SK-N-SH (cell line): ENCODE measurements at regions not wholly inside any gene's neighbourhood (a gene's known extent, or its start where the extent isn't known, plus 50 kb on each side); places are given as distances from the start of the nearest gene placed in this dataset.

Source experiments
- CTCF ChIA-PET: fragments of 300-600, 350-600 bp; formaldehyde crosslinking; extraction: SDS; loops from one replicate; lab custom pipeline; 2021; lab: Yijun Ruan, JAX
- POLR2A ChIA-PET: fragments of 350-600 bp; sonication (Branson Sonifier 250); formaldehyde crosslinking; extraction: SDS; loops from one replicate; lab custom pipeline; 2020; ENCODE audit warnings: antibody characterized with exemption, inconsistent platforms; lab: Yijun Ruan, JAX
- DNase-seq: peaks from one replicate; pipeline ENCODE4 v3.0.0; 2012
- H2AFZ ChIP-seq: fragments of 200-600 bp; sonication (generic); 2 replicates; pipeline ENCODE4 v1.8.1; 2016; ENCODE audit warnings: antibody characterized with exemption, mild to moderate bottlenecking, low read depth
- H3F3A ChIP-seq: fragments of 200-600 bp; sonication (generic); replicated peaks from 2 replicates; pipeline ENCODE3; 2016; ENCODE audit warnings: antibody characterized with exemption, mild to moderate bottlenecking; ENCODE audit not compliant: insufficient read depth
- H3K27ac ChIP-seq, 2 experiments: fragments of 200-500 bp in 1 of 2; fragments of 200-600 bp in 1 of 2; sonication (Bioruptor generic) in 1 of 2; sonication (generic), shearing (Covaris generic) in 1 of 2; 2 replicates each; pipeline versions ENCODE4 v1.5.1 to v1.6.1; 2014 to 2016; ENCODE audit warnings: low read depth in 2 of 2, inconsistent platforms in 1 of 2, low read length in 1 of 2, mild to moderate bottlenecking in 1 of 2, mixed read lengths in 1 of 2
- H3K27me3 ChIP-seq: fragments of 200-600 bp; sonication (generic), shearing (Covaris generic); 2 replicates; pipeline ENCODE4 v1.6.1; 2016; ENCODE audit warnings: mixed run types; ENCODE audit not compliant: insufficient read depth
- H3K36me3 ChIP-seq, 2 experiments: fragments of 200-500 bp in 1 of 2; fragments of 200-600 bp in 1 of 2; sonication (Bioruptor generic) in 1 of 2; sonication (generic) in 1 of 2; replicated peaks in 1 of 2; 2 replicates each; pipeline versions ENCODE3 to v1.5.1; 2014 to 2016; ENCODE audit warnings: low read length in 1 of 2, mild to moderate bottlenecking in 1 of 2; ENCODE audit not compliant: insufficient read depth in 2 of 2, control insufficient read depth in 1 of 2
- H3K4me1 ChIP-seq, 2 experiments: fragments of 200-500 bp in 1 of 2; fragments of 200-600 bp in 1 of 2; sonication (Bioruptor generic) in 1 of 2; sonication (generic), shearing (Covaris generic) in 1 of 2; 2 replicates each; pipeline versions ENCODE4 v1.5.1 to v1.6.1; 2014 to 2016; ENCODE audit warnings: low read depth in 1 of 2, low read length in 1 of 2, mixed run types in 1 of 2; ENCODE audit not compliant: insufficient read depth in 2 of 2, control insufficient read depth in 1 of 2
- H3K4me2 ChIP-seq: fragments of 200-600 bp; sonication (generic), shearing (Covaris generic); 2 replicates; pipeline ENCODE4 v1.6.1; 2017; ENCODE audit warnings: mixed run types
- H3K4me3 ChIP-seq, 2 experiments: fragments of 200-500 bp in 1 of 2; fragments of 200-600 bp in 1 of 2; sonication (Bioruptor generic) in 1 of 2; sonication (generic), shearing (Covaris generic) in 1 of 2; 2 replicates each; pipeline versions ENCODE4 v1.5.1 to v1.8.1; 2014 to 2016; ENCODE audit warnings: low read depth in 2 of 2, inconsistent platforms in 1 of 2, low read length in 1 of 2, mild to moderate bottlenecking in 1 of 2, mixed read lengths in 1 of 2, moderate library complexity in 1 of 2
- H3K79me2 ChIP-seq: fragments of 200-600 bp; sonication (generic); 2 replicates; pipeline ENCODE4 v1.8.1; 2017; ENCODE audit warnings: mild to moderate bottlenecking; ENCODE audit not compliant: insufficient read depth
- H3K9ac ChIP-seq: fragments of 200-600 bp; sonication (generic); 2 replicates; pipeline ENCODE4 v1.6.1; 2017; ENCODE audit warnings: mixed run types
- H3K9me2 ChIP-seq: fragments of 200-600 bp; sonication (generic); 2 replicates; pipeline ENCODE4 v1.6.1; 2017; ENCODE audit warnings: mixed run types
- H3K9me3 ChIP-seq: fragments of 200-600 bp; sonication (generic); 2 replicates; pipeline ENCODE4 v1.6.1; 2017; ENCODE audit warnings: mixed run types, mild to moderate bottlenecking, moderate library complexity
- H4K20me1 ChIP-seq: fragments of 200-600 bp; sonication (generic); 2 replicates; pipeline ENCODE4 v1.6.1; 2017; ENCODE audit warnings: mild to moderate bottlenecking, mixed run types; ENCODE audit not compliant: insufficient read depth
- CHD2 ChIP-seq: fragments of 150-350 bp; IDR thresholded peaks from 2 replicates; pipeline ENCODE4 v1.6.1; 2018; ENCODE audit warnings: low read length; ENCODE audit not compliant: partially characterized antibody
- FOXJ3 ChIP-seq: sonication (generic); formaldehyde crosslinking; IDR thresholded peaks from 2 replicates; pipeline ENCODE4 v1.5.1; 2020; ENCODE audit warnings: mild to moderate bottlenecking, missing genetic modification reagents
- GATA2 ChIP-seq: sonication (generic); formaldehyde crosslinking; IDR thresholded peaks from 2 replicates; pipeline ENCODE4 v1.5.0; 2020; ENCODE audit warnings: mild to moderate bottlenecking, missing genetic modification reagents
- POLR2AphosphoS5 ChIP-seq: IDR thresholded peaks from 2 replicates; pipeline ENCODE4 v1.6.1; 2012; ENCODE audit warnings: low read depth, low read length
- RAD21 ChIP-seq: IDR thresholded peaks from 2 replicates; pipeline ENCODE4 v1.6.1; 2012; ENCODE audit warnings: mild to moderate bottlenecking, low read length
- RCOR1 ChIP-seq: fragments of 150-350 bp; IDR thresholded peaks from 2 replicates; pipeline ENCODE4 v1.6.1; 2017; ENCODE audit warnings: antibody characterized with exemption, low read length
- RFX5 ChIP-seq: IDR thresholded peaks from 2 replicates; pipeline ENCODE4 v1.6.1; 2012; ENCODE audit warnings: mild to moderate bottlenecking, improper control_type of control experiment, low read length
- RXRA ChIP-seq: IDR thresholded peaks from 2 replicates; pipeline ENCODE4 v1.4.0; 2012; ENCODE audit warnings: low read depth, mild to moderate bottlenecking, borderline replicate concordance
- SIN3A ChIP-seq: IDR thresholded peaks from 2 replicates; pipeline ENCODE4 v1.6.1; 2012; ENCODE audit warnings: low read depth, mild to moderate bottlenecking, low read length, moderate library complexity, borderline replicate concordance
- TEAD4 ChIP-seq: IDR thresholded peaks from 2 replicates; pipeline ENCODE4 v1.4.0; 2012; ENCODE audit warnings: mild to moderate bottlenecking, borderline replicate concordance; ENCODE audit not compliant: insufficient read depth
- YY1 ChIP-seq: IDR thresholded peaks from 2 replicates; pipeline ENCODE4 v1.4.0; 2012; ENCODE audit warnings: low read depth, mild to moderate bottlenecking
- WGBS: methylation state at CpG from one replicate; pipeline ENCODE4 v1.1.6; 2017; ENCODE audit warnings: low lambda C conversion rate; 5-methylcytosine and 5-hydroxymethylcytosine counted together
- TF ChIP-seq, protein P1 (sequence below): IDR thresholded peaks from 2 replicates; pipeline ENCODE4 v1.4.0; 2012; ENCODE audit warnings: low read depth
- TF ChIP-seq, protein P2 (sequence below): IDR thresholded peaks from 2 replicates; pipeline ENCODE4 v1.4.0; 2012; ENCODE audit warnings: low read depth, borderline replicate concordance

DNA sequence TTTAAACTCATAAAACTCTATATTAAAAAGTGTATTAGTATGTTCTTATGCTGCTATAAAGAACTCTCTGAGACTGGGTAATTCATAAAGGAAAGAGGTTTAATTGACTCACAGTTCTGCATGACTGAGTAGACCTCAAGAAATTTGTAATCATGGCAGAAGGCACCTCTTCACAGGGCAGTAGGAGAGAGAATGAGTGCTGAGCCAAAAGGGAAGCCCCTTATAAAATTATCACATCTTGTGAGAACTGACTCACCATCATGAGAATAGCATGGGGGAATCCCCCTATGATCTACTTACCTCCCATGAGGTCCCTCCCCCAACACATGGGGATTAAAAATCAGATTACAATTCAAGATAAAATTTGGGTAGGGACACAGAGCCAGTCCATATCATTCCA lies 463.2 kb downstream of the KLHL13 start:
- Histone ChIP-seq H3K4me1 (no peaks in the 10 kb centered on the region), H3K9me3 (no peaks in the 10 kb centered on the region), H3K27ac (no peak overlapping the region), H3K27me3 (no peaks in the 10 kb centered on the region), H3F3A (no peaks in the 10 kb centered on the region), H3K9ac (no peak overlapping the region), H2AFZ (no peak overlapping the region), H3K4me2 (no peak overlapping the region), H3K4me3 (no peak overlapping the region), H3K79me2 (no peaks in the 10 kb centered on the region), H4K20me1 (no peaks in the 10 kb centered on the region), H3K36me3 (no peaks in the 10 kb centered on the region), H3K9me2 (no peaks in the 10 kb centered on the region)
- POLR2A ChIA-PET: no interaction called here
- CTCF ChIA-PET: no interaction called here
- TF ChIP-seq GATA2 (CRISPR knock-in tag) (no peak), FOXJ3 (no peak), RXRA (no peak), SIN3A (no peak), CHD2 (no peak), POLR2AphosphoS5 (no peak), TEAD4 (no peak), YY1 (no peak), RAD21 (no peak)
- TF ChIP-seq, protein P1, sequence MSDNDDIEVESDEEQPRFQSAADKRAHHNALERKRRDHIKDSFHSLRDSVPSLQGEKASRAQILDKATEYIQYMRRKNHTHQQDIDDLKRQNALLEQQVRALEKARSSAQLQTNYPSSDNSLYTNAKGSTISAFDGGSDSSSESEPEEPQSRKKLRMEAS: no peak
- no peak for DNase-seq

DNA sequence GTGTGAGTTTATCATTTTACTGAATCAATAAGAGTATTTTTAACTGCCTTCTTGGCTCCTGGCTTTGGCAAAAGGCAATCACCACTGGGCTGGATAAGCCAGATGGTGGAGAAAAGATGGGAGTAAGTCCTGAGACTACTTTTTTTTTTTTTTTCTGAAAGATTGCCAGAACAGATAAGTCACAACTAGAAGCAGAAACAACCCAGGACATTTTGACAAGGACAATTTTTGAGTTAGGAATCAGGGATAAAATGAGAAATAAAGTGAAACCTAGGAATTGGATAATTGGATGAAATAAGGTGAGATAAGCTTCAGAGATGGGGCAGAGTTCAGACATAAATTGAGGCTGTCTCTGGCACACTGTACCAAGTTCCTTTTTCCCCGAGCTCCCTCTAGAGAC lies 471.0 kb downstream of the KLHL13 start:
- no peak overlapping the region for H3K9ac ChIP-seq
- POLR2A ChIA-PET: no interaction called here
- WGBS: 11% methylated on average over 1 of the region's 1 CpG
- CTCF ChIA-PET: no interaction called here
- TF ChIP-seq GATA2 (CRISPR knock-in tag): peak; percentile 65
- peak; percentile 67; the same call in 1 of the 2 replicates for TF ChIP-seq RCOR1
- TF ChIP-seq, protein P2, sequence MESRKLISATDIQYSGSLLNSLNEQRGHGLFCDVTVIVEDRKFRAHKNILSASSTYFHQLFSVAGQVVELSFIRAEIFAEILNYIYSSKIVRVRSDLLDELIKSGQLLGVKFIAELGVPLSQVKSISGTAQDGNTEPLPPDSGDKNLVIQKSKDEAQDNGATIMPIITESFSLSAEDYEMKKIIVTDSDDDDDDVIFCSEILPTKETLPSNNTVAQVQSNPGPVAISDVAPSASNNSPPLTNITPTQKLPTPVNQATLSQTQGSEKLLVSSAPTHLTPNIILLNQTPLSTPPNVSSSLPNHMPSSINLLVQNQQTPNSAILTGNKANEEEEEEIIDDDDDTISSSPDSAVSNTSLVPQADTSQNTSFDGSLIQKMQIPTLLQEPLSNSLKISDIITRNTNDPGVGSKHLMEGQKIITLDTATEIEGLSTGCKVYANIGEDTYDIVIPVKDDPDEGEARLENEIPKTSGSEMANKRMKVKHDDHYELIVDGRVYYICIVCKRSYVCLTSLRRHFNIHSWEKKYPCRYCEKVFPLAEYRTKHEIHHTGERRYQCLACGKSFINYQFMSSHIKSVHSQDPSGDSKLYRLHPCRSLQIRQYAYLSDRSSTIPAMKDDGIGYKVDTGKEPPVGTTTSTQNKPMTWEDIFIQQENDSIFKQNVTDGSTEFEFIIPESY: no peak
- TF ChIP-seq RFX5: no peak
- peak; percentile 44; the same call in 1 of the 2 replicates for TF ChIP-seq RAD21
- TF ChIP-seq, all 33 proteins: peak for 3
- Histone ChIP-seq H3K4me1 (no peaks in the 10 kb centered on the region), H3K27me3 (no peaks in the 10 kb centered on the region), H3K4me3 (no peak overlapping the region), H2AFZ (no peak overlapping the region), H4K20me1 (no peaks in the 10 kb centered on the region), H3K79me2 (no peaks in the 10 kb centered on the region), H3K9me2 (no peaks in the 10 kb centered on the region), H3K27ac (no peak overlapping the region), H3K4me2 (no peak overlapping the region), H3K9me3 (no peaks in the 10 kb centered on the region), H3F3A (no peaks in the 10 kb centered on the region), H3K36me3 (no peaks in the 10 kb centered on the region)
- peak; percentile 22 for DNase-seq
